DND-41 (cell line): ENCODE measurements at regions not wholly inside any gene's neighbourhood (a gene's known extent, or its start where the extent isn't known, plus 50 kb on each side); places are given as distances from the start of the nearest gene placed in this dataset.
"Not testable (repeated sequence)": the region's sequence is repeated elsewhere in the genome, so short reads cannot be mapped to it uniquely, and the experiment has no call there.

Experiments used
- ATAC-seq: fragments of 200-7000 bp; cut with Tn5 transposase; 3 replicates; pipeline ENCODE4 v1.9.1; 2021; ENCODE audit warnings: low read depth; ENCODE audit not compliant: insufficient read depth
- DNase-seq: peaks from one replicate; pipeline ENCODE4 v3.0.0-alpha.2; 2020
- H2AFZ ChIP-seq: 2 replicates; pipeline ENCODE4 v1.6.0; 2012; ENCODE audit warnings: low read depth, low read length
- H3K27ac ChIP-seq: 2 replicates; pipeline ENCODE4 v1.5.1; 2012; ENCODE audit warnings: low read length, inconsistent platforms
- H3K27me3 ChIP-seq: fragments of 200-600 bp; sonication (generic); 2 replicates; pipeline ENCODE4 v1.6.0; 2012; ENCODE audit warnings: low read length, mild to moderate bottlenecking, inconsistent platforms; ENCODE audit not compliant: insufficient read depth, poor library complexity
- H3K36me3 ChIP-seq: 2 replicates; pipeline ENCODE4 v1.5.1; 2012; ENCODE audit warnings: low read length, inconsistent platforms; ENCODE audit not compliant: insufficient read depth
- H3K4me1 ChIP-seq: 2 replicates; pipeline ENCODE4 v1.5.1; 2012; ENCODE audit warnings: mild to moderate bottlenecking, low read length; ENCODE audit not compliant: insufficient read depth
- H3K4me2 ChIP-seq: 2 replicates; pipeline ENCODE4 v1.6.0; 2012; ENCODE audit warnings: mild to moderate bottlenecking, moderate library complexity, low read length, inconsistent platforms; ENCODE audit not compliant: insufficient read depth
- H3K4me3 ChIP-seq, 2 experiments: fragments of 200-600 bp in 1 of 2; shearing (Covaris generic) in 1 of 2; 2 replicates each; pipeline ENCODE4 v1.5.1; 2012 to 2016; ENCODE audit warnings: inconsistent platforms in 2 of 2, low read length in 2 of 2, mild to moderate bottlenecking in 2 of 2, low read depth in 1 of 2, moderate library complexity in 1 of 2
- H3K79me2 ChIP-seq: 2 replicates; pipeline ENCODE4 v1.6.0; 2012; ENCODE audit warnings: low read length, inconsistent platforms; ENCODE audit not compliant: insufficient read depth
- H3K9ac ChIP-seq: 2 replicates; pipeline ENCODE4 v1.6.0; 2012; ENCODE audit warnings: low read depth, mild to moderate bottlenecking, inconsistent platforms, low read length, moderate library complexity
- H3K9me3 ChIP-seq: 2 replicates; pipeline ENCODE4 v1.5.1; 2012; ENCODE audit warnings: low read length, moderate library complexity, mild to moderate bottlenecking, inconsistent platforms; ENCODE audit not compliant: insufficient read depth, severe bottlenecking
- H4K20me1 ChIP-seq: 2 replicates; pipeline ENCODE4 v1.6.0; 2012; ENCODE audit warnings: low read length; ENCODE audit not compliant: insufficient read depth
- EZH2 ChIP-seq: IDR thresholded peaks from 3 replicates; pipeline ENCODE4 v1.6.1; 2012; ENCODE audit warnings: borderline replicate concordance, low read depth, mild to moderate bottlenecking, moderate library complexity, low read length, inconsistent platforms; ENCODE audit not compliant: severe bottlenecking
- TF ChIP-seq, protein P1 (sequence below): IDR thresholded peaks from 2 replicates; pipeline ENCODE4 v1.5.1; 2012; ENCODE audit warnings: borderline replicate concordance, low read length, moderate library complexity, mild to moderate bottlenecking; ENCODE audit not compliant: poor library complexity, severe bottlenecking; ENCODE audit errors: extremely low read depth

DNA sequence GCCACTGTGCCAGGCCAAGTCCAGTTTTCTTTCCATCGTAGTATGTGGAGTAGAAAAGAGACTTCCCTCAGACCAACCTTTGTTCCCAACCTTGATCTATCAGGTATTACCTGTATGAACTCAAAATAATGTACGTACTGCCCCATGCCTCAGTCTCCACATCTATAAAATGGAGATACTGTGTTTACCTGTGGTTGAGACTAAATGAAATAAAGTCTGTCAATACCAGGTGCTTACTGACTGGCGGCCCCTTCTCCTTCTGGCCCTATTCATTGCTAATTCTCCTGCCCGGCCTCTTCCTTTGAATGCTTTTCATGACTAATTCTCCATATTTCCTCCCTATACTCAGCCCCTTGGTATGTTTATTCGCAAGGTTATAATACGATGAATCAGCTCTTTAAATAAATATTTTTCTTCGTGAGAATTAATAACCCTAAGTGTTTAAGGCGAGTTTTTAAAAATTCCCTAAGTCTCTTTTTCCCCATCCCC is 89.6 kb upstream of the BASP1 start:
- no peak overlapping the region for H3K9ac ChIP-seq
- no peak for DNase-seq
- no peaks in the 10 kb centered on the region; the same call in 1 of the 2 replicates for H3K4me1 ChIP-seq
- no peaks in the 10 kb centered on the region for H3K27me3 ChIP-seq
- ATAC-seq, result no peak
- no peak overlapping the region for H3K4me2 ChIP-seq
- no peak overlapping the region for H2AFZ ChIP-seq
- H3K9me3 ChIP-seq, result no peaks in the 10 kb centered on the region
- no peaks in the 10 kb centered on the region for H3K79me2 ChIP-seq
- H3K27ac ChIP-seq, result no peak overlapping the region
- TF ChIP-seq EZH2, result no peak
- TF ChIP-seq, protein P1, sequence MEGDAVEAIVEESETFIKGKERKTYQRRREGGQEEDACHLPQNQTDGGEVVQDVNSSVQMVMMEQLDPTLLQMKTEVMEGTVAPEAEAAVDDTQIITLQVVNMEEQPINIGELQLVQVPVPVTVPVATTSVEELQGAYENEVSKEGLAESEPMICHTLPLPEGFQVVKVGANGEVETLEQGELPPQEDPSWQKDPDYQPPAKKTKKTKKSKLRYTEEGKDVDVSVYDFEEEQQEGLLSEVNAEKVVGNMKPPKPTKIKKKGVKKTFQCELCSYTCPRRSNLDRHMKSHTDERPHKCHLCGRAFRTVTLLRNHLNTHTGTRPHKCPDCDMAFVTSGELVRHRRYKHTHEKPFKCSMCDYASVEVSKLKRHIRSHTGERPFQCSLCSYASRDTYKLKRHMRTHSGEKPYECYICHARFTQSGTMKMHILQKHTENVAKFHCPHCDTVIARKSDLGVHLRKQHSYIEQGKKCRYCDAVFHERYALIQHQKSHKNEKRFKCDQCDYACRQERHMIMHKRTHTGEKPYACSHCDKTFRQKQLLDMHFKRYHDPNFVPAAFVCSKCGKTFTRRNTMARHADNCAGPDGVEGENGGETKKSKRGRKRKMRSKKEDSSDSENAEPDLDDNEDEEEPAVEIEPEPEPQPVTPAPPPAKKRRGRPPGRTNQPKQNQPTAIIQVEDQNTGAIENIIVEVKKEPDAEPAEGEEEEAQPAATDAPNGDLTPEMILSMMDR, result no peak
- no peaks in the 10 kb centered on the region for H4K20me1 ChIP-seq
- H3K4me3 ChIP-seq, result no peak overlapping the region
- H3K36me3 ChIP-seq, result no peaks in the 10 kb centered on the region

DNA sequence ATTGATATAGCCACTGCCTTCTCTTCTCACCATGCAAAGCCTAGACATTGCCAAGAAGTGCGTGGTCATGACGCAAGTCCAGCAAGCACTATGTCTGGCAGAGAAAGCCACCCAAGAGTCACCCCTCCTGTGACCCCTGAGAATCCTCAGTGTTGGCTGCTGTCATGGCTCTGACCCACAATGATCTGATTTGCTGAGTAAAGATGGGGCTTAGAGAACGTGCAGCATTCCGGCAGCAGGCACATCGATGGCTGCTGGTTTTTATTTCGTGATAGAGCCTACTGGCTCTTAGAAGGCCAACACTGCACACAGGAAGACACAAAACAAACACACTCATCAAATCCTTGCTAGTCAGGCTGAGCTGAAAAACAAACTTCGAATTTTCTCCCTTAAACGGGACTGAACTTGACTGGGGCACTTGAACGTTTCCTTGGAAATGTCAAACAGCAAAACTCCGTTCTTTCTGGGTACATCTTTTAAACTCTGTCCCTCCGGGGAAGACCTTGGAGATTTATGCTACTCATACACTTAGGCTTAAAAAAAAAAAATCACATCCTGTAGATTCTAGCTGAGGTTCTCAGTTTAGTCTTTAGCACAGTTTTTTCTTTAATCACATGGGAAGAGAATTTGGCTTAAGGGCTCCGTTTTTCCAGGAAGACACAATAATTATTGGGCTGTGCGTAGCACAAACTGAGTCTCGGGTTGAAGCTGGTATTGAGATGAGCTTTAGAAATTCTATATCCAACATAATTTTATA is 88.2 kb upstream of the BASP1 start:
- no peak overlapping the region for H2AFZ ChIP-seq
- H4K20me1 ChIP-seq, result no peaks in the 10 kb centered on the region
- H3K9me3 ChIP-seq, result no peaks in the 10 kb centered on the region
- no peak overlapping the region for H3K9ac ChIP-seq
- no peak overlapping the region for H3K4me3 ChIP-seq
- no peaks in the 10 kb centered on the region for H3K27me3 ChIP-seq
- no peak overlapping the region for H3K4me2 ChIP-seq
- H3K4me1 ChIP-seq, result no peaks in the 10 kb centered on the region; the same call in 1 of the 2 replicates
- no peak for ATAC-seq
- no peak for DNase-seq
- no peaks in the 10 kb centered on the region for H3K36me3 ChIP-seq
- TF ChIP-seq, protein P1, result no peak
- TF ChIP-seq EZH2, result no peak
- H3K79me2 ChIP-seq, result no peaks in the 10 kb centered on the region
- H3K27ac ChIP-seq, result no peak overlapping the region

DNA sequence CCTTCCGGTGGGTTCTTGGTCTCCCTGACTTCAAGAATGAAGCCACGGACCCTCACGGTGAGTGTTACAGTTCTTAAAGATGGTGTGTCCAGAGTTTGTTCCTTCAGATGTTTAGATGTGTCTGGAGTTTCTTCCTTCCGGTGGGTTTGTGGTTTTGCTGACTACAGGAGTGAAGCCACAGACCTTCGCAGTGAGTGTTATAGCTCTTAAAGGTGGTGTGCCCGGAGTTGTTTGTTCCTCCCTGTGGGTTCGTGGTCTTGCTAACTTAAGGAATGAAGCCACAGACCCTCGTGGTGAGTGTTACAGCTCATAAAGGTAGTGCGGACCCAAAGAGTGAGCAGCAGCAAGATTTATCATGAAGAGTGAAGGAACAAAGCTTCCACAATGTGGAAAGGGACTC is 87.1 kb upstream of the BASP1 start:
- not testable (repeated sequence) for H3K27ac ChIP-seq

DNA sequence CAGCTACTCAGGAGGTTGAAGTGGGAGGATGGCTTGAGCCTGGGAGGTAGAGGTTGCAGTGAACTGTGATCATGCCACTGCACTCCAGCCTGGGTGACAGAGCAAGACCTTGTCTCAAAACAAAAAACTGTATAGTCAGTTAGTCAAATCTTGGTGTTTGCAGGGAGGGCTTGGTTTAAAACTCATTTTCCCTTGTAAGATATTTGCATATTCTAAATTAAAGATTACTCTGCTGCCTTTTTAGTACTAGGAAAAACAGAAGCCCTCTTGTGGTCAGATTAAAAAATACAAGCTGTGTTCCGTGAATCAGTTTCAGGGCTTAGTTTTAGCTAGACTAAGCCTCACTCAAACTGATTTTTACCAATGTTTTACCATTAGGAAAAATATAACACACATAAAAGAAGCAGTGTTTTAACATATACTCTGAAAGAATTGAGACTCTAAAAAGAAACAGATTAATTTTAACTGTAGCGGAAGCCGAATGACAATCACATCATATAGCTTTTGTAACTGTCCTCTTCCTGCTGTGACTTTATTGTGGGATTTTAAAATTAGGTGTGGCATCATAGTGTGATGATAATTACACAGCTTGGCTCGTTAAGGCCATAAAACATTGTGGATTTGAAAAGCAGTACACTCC is 84.9 kb upstream of the BASP1 start:
- H3K9ac ChIP-seq, result no peak overlapping the region
- H3K27ac ChIP-seq, result no peak overlapping the region
- no peak overlapping the region for H3K4me2 ChIP-seq
- H3K4me3 ChIP-seq, result no peak overlapping the region
- no peaks in the 10 kb centered on the region; the same call in 1 of the 2 replicates for H3K4me1 ChIP-seq
- no peaks in the 10 kb centered on the region for H3K9me3 ChIP-seq
- no peak for DNase-seq
- TF ChIP-seq, protein P1, result peak; percentile 64
- no peak for TF ChIP-seq EZH2
- ATAC-seq, result peak; percentile 39; the same call in 1 of the 3 replicates
- H3K36me3 ChIP-seq, result no peaks in the 10 kb centered on the region
- H4K20me1 ChIP-seq, result no peaks in the 10 kb centered on the region
- no peaks in the 10 kb centered on the region for H3K79me2 ChIP-seq
- H3K27me3 ChIP-seq, result no peaks in the 10 kb centered on the region
- H2AFZ ChIP-seq, result no peak overlapping the region

More for the DNA sequence above, 87.1 kb upstream of the BASP1 start:
- H3K27me3 ChIP-seq, H3K9me3 ChIP-seq, H3K79me2 ChIP-seq, H2AFZ ChIP-seq, H4K20me1 ChIP-seq, H3K4me2 ChIP-seq, H3K9ac ChIP-seq, H3K4me1 ChIP-seq, H3K4me3 ChIP-seq, H3K36me3 ChIP-seq: not testable (repeated sequence)
- DNase-seq, result peak; percentile 42
- ATAC-seq, result peak; percentile 59; the same call in 2 of the 3 replicates
